H1 (cell line): ENCODE measurements at regions not wholly inside any gene's neighbourhood (a gene's known extent, or its start where the extent isn't known, plus 50 kb on each side); places are given as distances from the start of the nearest gene placed in this dataset.

ENCODE experiments used
- BRCA1 ChIP-seq: IDR thresholded peaks from 2 replicates; pipeline ENCODE4 v1.6.1; 2012; ENCODE audit warnings: low read depth, low read length, improper control_type of control experiment
- EZH2 ChIP-seq: fragments of 200-600 bp; sonication (generic); IDR thresholded peaks from 2 replicates; pipeline ENCODE4 v1.7.1; 2012; ENCODE audit warnings: low read depth, mild to moderate bottlenecking, moderate library complexity, low read length, inconsistent platforms; ENCODE audit not compliant: severe bottlenecking
- MAX ChIP-seq: IDR thresholded peaks from 2 replicates; pipeline ENCODE4 v1.6.1; 2012; ENCODE audit warnings: inconsistent platforms
- NANOG ChIP-seq: IDR thresholded peaks from 2 replicates; pipeline ENCODE4 v1.6.1; 2011; ENCODE audit warnings: low read length, low read depth, mild to moderate bottlenecking, inconsistent platforms; ENCODE audit not compliant: insufficient read depth, poor library complexity, severe bottlenecking
- POLR2A ChIP-seq, 2 experiments: IDR thresholded peaks; 1 replicate in 1 of 2; 2 replicates in 1 of 2; pipeline ENCODE4 v1.6.1; 2011; ENCODE audit warnings: low read depth in 2 of 2, low read length in 2 of 2, mild to moderate bottlenecking in 2 of 2; ENCODE audit errors: control extremely low read depth in 1 of 2
- SP1 ChIP-seq: IDR thresholded peaks from 2 replicates; pipeline ENCODE4 v1.6.1; 2011; ENCODE audit warnings: low read depth, low read length
- TAF1 ChIP-seq: IDR thresholded peaks from 2 replicates; pipeline ENCODE4 v1.6.1; 2011; ENCODE audit warnings: mild to moderate bottlenecking, low read depth, low read length
- TBP ChIP-seq: IDR thresholded peaks from 2 replicates; pipeline ENCODE4 v1.6.1; 2011; ENCODE audit warnings: low read depth, low read length, improper control_type of control experiment
- TF ChIP-seq, protein P1 (sequence below), 3 experiments: IDR thresholded peaks; 1 replicate in 2 of 3; 2 replicates in 1 of 3; pipeline versions ENCODE4 v1.5.1 to v1.6.1; 2011; ENCODE audit warnings: low read length in 3 of 3, mild to moderate bottlenecking in 3 of 3, inconsistent platforms in 2 of 3, low read depth in 1 of 3, moderate library complexity in 1 of 3; ENCODE audit not compliant: insufficient read depth in 1 of 3; ENCODE audit errors: control extremely low read depth in 1 of 3

- TF ChIP-seq POLR2A (IDR thresholded peaks at IDR 0.05; ENCODE audit: control extremely low read depth in 1 of 2, low read depth in 2 of 2, low read length in 2 of 2) = no peak
- TF ChIP-seq, protein P1, sequence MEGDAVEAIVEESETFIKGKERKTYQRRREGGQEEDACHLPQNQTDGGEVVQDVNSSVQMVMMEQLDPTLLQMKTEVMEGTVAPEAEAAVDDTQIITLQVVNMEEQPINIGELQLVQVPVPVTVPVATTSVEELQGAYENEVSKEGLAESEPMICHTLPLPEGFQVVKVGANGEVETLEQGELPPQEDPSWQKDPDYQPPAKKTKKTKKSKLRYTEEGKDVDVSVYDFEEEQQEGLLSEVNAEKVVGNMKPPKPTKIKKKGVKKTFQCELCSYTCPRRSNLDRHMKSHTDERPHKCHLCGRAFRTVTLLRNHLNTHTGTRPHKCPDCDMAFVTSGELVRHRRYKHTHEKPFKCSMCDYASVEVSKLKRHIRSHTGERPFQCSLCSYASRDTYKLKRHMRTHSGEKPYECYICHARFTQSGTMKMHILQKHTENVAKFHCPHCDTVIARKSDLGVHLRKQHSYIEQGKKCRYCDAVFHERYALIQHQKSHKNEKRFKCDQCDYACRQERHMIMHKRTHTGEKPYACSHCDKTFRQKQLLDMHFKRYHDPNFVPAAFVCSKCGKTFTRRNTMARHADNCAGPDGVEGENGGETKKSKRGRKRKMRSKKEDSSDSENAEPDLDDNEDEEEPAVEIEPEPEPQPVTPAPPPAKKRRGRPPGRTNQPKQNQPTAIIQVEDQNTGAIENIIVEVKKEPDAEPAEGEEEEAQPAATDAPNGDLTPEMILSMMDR (IDR thresholded peaks at IDR 0.05; ENCODE audit: control extremely low read depth in 1 of 3, insufficient read depth in 1 of 3, low read depth in 1 of 3, low read length in 3 of 3) = no peak
- TF ChIP-seq SP1 = no peak
- TF ChIP-seq NANOG = no peak
- TF ChIP-seq BRCA1 = no peak
- TF ChIP-seq TAF1 = no peak
- no peak for TF ChIP-seq EZH2
- TF ChIP-seq TBP = no peak
- no peak for TF ChIP-seq MAX
These were observed 304.9 kb downstream of the BRD1 start for GRCh38 chr22:49522582-49523373.
